ENCODE measurements at regions not wholly inside any gene's neighbourhood (a gene's known extent, or its start where the extent isn't known, plus 50 kb on each side); places are given as distances from the start of the nearest gene placed in this dataset.

- H3K36me3 ChIP-seq (ENCODE audit: control insufficient read depth, low read depth, low read length) = no peaks in the 10 kb centered on the region
- H3K4me3 ChIP-seq (ENCODE audit: low read length) = no peak overlapping the region
- no peak overlapping the region for H3K9ac ChIP-seq (ENCODE audit: low read length)
- H3K27me3 ChIP-seq (ENCODE audit: control insufficient read depth, insufficient read depth, low read length) = no peaks in the 10 kb centered on the region
- H3K4me1 ChIP-seq (ENCODE audit: control insufficient read depth, low read depth, low read length) = no peaks in the 10 kb centered on the region
- H3K27ac ChIP-seq (ENCODE audit: low read length) = no peak overlapping the region
- no peaks in the 10 kb centered on the region for H3K9me3 ChIP-seq (ENCODE audit: control insufficient read depth, low read depth, low read length)
These were observed 102.6 kb upstream of the RBBP8 start for GRCh38 chr18:22830511-22830910.

GRCh38 chr18:22831441-22831904 is 101.7 kb upstream of the RBBP8 start:
- H3K9ac ChIP-seq (ENCODE audit: low read length) = no peak overlapping the region
- H3K9me3 ChIP-seq (ENCODE audit: control insufficient read depth, low read depth, low read length) = no peaks in the 10 kb centered on the region
- H3K4me3 ChIP-seq (ENCODE audit: low read length) = no peak overlapping the region
- H3K27me3 ChIP-seq (ENCODE audit: control insufficient read depth, insufficient read depth, low read length) = no peaks in the 10 kb centered on the region
- H3K36me3 ChIP-seq (ENCODE audit: control insufficient read depth, low read depth, low read length) = no peaks in the 10 kb centered on the region
- H3K4me1 ChIP-seq (ENCODE audit: control insufficient read depth, low read depth, low read length) = no peaks in the 10 kb centered on the region
- H3K27ac ChIP-seq (ENCODE audit: low read length) = no peak overlapping the region

- no peaks in the 10 kb centered on the region for H3K9me3 ChIP-seq (ENCODE audit: control insufficient read depth, low read depth, low read length)
- H3K9ac ChIP-seq (ENCODE audit: low read length) = no peak overlapping the region
- H3K27me3 ChIP-seq (ENCODE audit: control insufficient read depth, insufficient read depth, low read length) = no peaks in the 10 kb centered on the region
- H3K36me3 ChIP-seq (ENCODE audit: control insufficient read depth, low read depth, low read length) = no peaks in the 10 kb centered on the region
- H3K27ac ChIP-seq (ENCODE audit: low read length) = no peak overlapping the region
- H3K4me3 ChIP-seq (ENCODE audit: low read length) = no peak overlapping the region
- peaks cover 12% of the 10 kb centered on the region for H3K4me1 ChIP-seq (ENCODE audit: control insufficient read depth, low read depth, low read length)
These were observed 96.2 kb upstream of the RBBP8 start for GRCh38 chr18:22836932-22837331.

DNA sequence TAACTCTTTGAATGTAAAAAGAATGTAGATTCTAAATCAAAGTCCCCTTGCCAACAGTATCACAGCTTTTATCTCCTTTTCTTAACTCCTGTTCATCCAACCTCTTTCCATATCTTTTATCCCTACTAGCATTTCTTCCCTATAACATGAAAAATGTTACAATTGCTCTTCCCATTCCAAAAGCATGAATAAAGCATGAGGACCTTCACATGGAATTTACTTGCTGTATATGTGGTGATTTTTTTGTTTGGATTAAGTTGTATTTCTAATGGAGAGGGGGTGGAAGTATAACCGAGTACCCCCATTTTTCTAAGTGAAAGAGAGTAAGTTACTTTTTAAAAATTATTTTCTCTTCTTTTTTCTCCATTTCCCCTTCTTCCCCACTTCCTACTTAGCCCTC is 94.9 kb upstream of the RBBP8 start:
- no peaks in the 10 kb centered on the region for H3K27me3 ChIP-seq (ENCODE audit: control insufficient read depth, insufficient read depth, low read length)
- no peak overlapping the region for H3K4me3 ChIP-seq (ENCODE audit: low read length)
- H3K36me3 ChIP-seq (ENCODE audit: control insufficient read depth, low read depth, low read length) = no peaks in the 10 kb centered on the region
- no peaks in the 10 kb centered on the region for H3K9me3 ChIP-seq (ENCODE audit: control insufficient read depth, low read depth, low read length)
- H3K9ac ChIP-seq (ENCODE audit: low read length) = no peak overlapping the region
- peaks cover 12% of the 10 kb centered on the region for H3K4me1 ChIP-seq (ENCODE audit: control insufficient read depth, low read depth, low read length)
- H3K27ac ChIP-seq (ENCODE audit: low read length) = no peak overlapping the region

DNA sequence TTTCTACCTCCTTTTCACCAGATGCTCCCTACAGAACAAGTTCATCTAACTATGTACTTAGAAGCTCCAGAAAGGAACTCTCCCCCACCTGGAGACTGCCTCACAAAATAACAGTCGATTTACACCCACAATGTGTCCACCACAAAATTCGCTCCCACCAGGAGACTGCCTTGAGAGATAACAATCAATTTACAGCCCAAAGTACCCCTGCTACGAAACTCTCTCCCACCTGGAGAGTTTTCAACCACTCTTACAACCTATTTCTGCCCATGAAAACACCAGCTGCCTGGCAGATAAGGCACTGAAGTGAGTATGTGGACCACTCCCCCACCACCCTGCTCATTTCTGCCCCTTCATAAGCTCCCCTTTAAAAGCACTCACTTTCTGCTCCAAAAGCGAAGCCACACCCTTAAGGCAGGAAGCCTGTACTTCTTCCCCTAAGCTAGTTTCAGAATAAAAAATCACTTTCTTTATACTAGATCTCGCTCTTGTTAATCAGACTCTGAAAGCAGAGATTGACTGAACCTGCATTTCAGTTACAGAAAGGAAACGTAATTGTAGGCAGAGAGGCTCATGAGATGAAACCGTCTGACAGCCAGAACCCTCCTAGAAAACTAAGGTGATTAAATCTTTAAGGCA is 94.4 kb upstream of the RBBP8 start:
- Histone ChIP-seq H3K9ac (ENCODE audit: low read length) (no peak overlapping the region), H3K27me3 (ENCODE audit: control insufficient read depth, insufficient read depth, low read length) (no peaks in the 10 kb centered on the region), H3K4me3 (ENCODE audit: low read length) (no peak overlapping the region), H3K36me3 (ENCODE audit: control insufficient read depth, low read depth, low read length) (no peaks in the 10 kb centered on the region), H3K9me3 (ENCODE audit: control insufficient read depth, low read depth, low read length) (no peaks in the 10 kb centered on the region), H3K27ac (ENCODE audit: low read length) (no peak overlapping the region), H3K4me1 (ENCODE audit: control insufficient read depth, low read depth, low read length) (peaks cover 12% of the 10 kb centered on the region)

GRCh38 chr18:22839340-22839821 is 93.7 kb upstream of the RBBP8 start:
- Histone ChIP-seq H3K27ac (ENCODE audit: low read length) (no peak overlapping the region), H3K4me3 (ENCODE audit: low read length) (no peak overlapping the region), H3K9me3 (ENCODE audit: control insufficient read depth, low read depth, low read length) (no peaks in the 10 kb centered on the region), H3K4me1 (ENCODE audit: control insufficient read depth, low read depth, low read length) (peaks cover 12% of the 10 kb centered on the region), H3K9ac (ENCODE audit: low read length) (no peak overlapping the region), H3K27me3 (ENCODE audit: control insufficient read depth, insufficient read depth, low read length) (no peaks in the 10 kb centered on the region), H3K36me3 (ENCODE audit: control insufficient read depth, low read depth, low read length) (no peaks in the 10 kb centered on the region)

- Histone ChIP-seq H3K9me3 (ENCODE audit: control insufficient read depth, low read depth, low read length) (no peaks in the 10 kb centered on the region), H3K27ac (ENCODE audit: low read length) (no peak overlapping the region), H3K4me1 (ENCODE audit: control insufficient read depth, low read depth, low read length) (peaks cover 12% of the 10 kb centered on the region), H3K27me3 (ENCODE audit: control insufficient read depth, insufficient read depth, low read length) (no peaks in the 10 kb centered on the region), H3K9ac (ENCODE audit: low read length) (no peak overlapping the region), H3K36me3 (ENCODE audit: control insufficient read depth, low read depth, low read length) (no peaks in the 10 kb centered on the region), H3K4me3 (ENCODE audit: low read length) (no peak overlapping the region)
These were observed 92.5 kb upstream of the RBBP8 start for GRCh38 chr18:22840606-22841144.

DNA sequence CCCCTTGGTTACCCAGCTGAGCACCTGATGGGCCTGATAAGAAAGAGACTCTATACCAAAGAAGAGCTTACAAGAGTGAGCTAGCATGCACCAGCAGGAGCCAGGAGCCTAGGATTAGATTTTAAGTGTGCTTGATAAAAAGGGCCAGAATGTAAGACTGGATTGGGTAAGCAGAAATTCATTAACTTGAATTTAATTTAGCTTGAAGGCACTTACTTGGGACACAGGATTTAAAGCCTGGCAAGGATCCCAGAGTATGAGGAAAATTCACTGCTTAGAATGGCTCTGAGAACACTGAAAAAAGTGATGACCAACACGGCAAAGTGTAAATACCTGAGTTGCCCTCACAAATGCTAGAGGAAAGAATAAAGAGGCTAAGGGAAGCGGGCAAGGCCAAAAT is 91.3 kb upstream of the RBBP8 start:
- no peak overlapping the region for H3K4me3 ChIP-seq (ENCODE audit: low read length)
- no peaks in the 10 kb centered on the region for H3K9me3 ChIP-seq (ENCODE audit: control insufficient read depth, low read depth, low read length)
- no peak overlapping the region for H3K9ac ChIP-seq (ENCODE audit: low read length)
- no peaks in the 10 kb centered on the region for H3K27me3 ChIP-seq (ENCODE audit: control insufficient read depth, insufficient read depth, low read length)
- no peaks in the 10 kb centered on the region for H3K36me3 ChIP-seq (ENCODE audit: control insufficient read depth, low read depth, low read length)
- peaks cover 12% of the 10 kb centered on the region for H3K4me1 ChIP-seq (ENCODE audit: control insufficient read depth, low read depth, low read length)
- no peak overlapping the region for H3K27ac ChIP-seq (ENCODE audit: low read length)

DNA sequence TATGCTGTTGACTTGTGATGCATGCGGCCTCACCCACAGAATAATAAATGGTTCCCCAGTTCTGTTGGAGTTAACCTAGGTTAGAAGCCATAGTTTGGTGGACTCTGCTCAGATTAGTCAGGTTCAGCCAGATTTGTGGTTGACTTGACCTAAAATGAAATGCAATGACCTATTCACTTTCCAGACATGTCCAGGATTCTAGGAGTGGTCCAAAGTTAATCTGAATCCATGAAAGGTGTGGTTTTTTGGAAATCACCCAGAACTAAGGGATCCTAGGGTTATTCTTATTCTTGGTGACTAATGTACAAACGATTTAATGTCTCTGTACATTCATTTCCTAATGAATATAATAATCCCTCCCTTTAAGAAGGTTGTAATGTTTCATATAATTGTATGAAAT is 88.9 kb upstream of the RBBP8 start:
- no peaks in the 10 kb centered on the region for H3K9me3 ChIP-seq (ENCODE audit: control insufficient read depth, low read depth, low read length)
- peaks cover 16% of the 10 kb centered on the region for H3K4me1 ChIP-seq (ENCODE audit: control insufficient read depth, low read depth, low read length)
- no peak overlapping the region for H3K27ac ChIP-seq (ENCODE audit: low read length)
- no peak overlapping the region for H3K4me3 ChIP-seq (ENCODE audit: low read length)
- no peak overlapping the region for H3K9ac ChIP-seq (ENCODE audit: low read length)
- H3K36me3 ChIP-seq (ENCODE audit: control insufficient read depth, low read depth, low read length) = no peaks in the 10 kb centered on the region
- H3K27me3 ChIP-seq (ENCODE audit: control insufficient read depth, insufficient read depth, low read length) = no peaks in the 10 kb centered on the region

DNA sequence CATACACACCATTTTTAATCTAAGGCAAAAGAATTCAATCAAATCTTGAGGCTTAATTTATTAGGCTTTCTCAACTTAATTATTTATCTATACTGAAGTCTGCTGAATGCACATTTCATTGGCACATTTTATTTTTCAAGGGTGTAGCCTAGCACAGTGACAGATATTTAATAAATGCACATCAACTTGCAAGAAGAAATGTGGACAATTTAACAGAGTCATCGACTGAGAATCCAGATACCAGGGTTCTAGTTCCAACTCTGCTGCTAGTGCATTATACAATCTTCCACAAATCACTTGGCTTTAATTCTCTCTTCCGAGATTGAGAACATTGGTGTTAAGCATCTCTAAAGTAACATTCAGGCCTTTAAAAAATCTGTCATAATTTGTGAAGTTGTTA is 88.5 kb upstream of the RBBP8 start:
- H3K27ac ChIP-seq (ENCODE audit: low read length) = no peak overlapping the region

DNA sequence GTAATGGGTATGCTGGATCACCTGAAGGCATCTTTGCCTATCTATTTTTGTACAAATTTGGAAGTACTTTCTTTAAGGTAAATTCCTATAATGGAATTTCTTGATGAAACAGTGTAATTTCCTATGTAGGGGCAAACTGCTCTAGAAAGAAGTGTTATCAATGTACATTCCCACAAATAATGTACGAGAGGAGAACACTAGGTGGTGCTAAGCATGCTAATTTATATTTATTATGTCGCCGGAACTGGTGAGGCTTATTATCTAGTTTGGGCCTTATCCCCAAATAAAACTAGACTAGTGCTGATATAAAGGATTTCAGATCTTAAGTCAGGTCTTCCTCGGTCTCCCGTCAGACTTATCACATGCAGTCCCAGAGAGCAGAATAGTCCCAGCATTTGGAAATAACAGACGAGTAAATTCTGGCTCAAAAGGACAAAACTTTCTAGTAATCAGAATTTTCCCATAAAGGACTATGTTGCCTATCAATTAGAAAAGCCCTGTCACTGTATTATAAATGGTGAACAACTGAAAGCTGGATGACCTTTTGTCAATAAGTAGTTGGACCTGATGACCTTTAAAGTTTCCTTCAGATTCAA is 86.9 kb upstream of the RBBP8 start:
- Histone ChIP-seq H3K27me3 (ENCODE audit: control insufficient read depth, insufficient read depth, low read length) (no peaks in the 10 kb centered on the region), H3K9ac (ENCODE audit: low read length) (no peak overlapping the region), H3K27ac (ENCODE audit: low read length) (no peak overlapping the region), H3K4me1 (ENCODE audit: control insufficient read depth, low read depth, low read length) (peaks cover 16% of the 10 kb centered on the region), H3K9me3 (ENCODE audit: control insufficient read depth, low read depth, low read length) (no peaks in the 10 kb centered on the region), H3K4me3 (ENCODE audit: low read length) (no peak overlapping the region), H3K36me3 (ENCODE audit: control insufficient read depth, low read depth, low read length) (no peaks in the 10 kb centered on the region)

More for the DNA sequence above, 88.5 kb upstream of the RBBP8 start:
- no peaks in the 10 kb centered on the region for H3K27me3 ChIP-seq (ENCODE audit: control insufficient read depth, insufficient read depth, low read length)
- H3K4me3 ChIP-seq (ENCODE audit: low read length) = no peak overlapping the region
- H3K4me1 ChIP-seq (ENCODE audit: control insufficient read depth, low read depth, low read length) = peaks cover 16% of the 10 kb centered on the region
- H3K9me3 ChIP-seq (ENCODE audit: control insufficient read depth, low read depth, low read length) = no peaks in the 10 kb centered on the region
- no peaks in the 10 kb centered on the region for H3K36me3 ChIP-seq (ENCODE audit: control insufficient read depth, low read depth, low read length)
- H3K9ac ChIP-seq (ENCODE audit: low read length) = no peak overlapping the region

DNA sequence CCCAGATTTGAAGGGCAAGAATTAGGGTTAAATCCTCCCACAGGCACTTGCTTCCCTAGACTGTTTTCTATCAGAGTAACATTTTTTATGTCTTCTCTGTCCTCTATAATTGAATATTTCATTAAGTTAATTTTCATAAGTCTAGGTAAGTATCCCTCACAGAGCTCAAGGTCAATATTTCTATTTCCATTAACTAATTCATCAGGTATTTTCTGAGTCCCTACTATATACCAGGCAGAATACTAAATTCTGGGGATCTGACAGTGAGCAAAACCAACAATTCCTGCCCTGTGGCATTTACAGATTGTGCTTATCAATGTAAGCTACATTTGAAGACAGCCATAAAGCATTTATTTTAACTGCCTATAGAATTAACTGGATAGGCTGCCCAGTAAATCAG is 86.4 kb upstream of the RBBP8 start:
- H3K4me3 ChIP-seq (ENCODE audit: low read length) = no peak overlapping the region
- H3K27ac ChIP-seq (ENCODE audit: low read length) = no peak overlapping the region

More for the DNA sequence above, 86.4 kb upstream of the RBBP8 start:
- Histone ChIP-seq H3K9ac (ENCODE audit: low read length) (no peak overlapping the region), H3K27me3 (ENCODE audit: control insufficient read depth, insufficient read depth, low read length) (no peaks in the 10 kb centered on the region), H3K9me3 (ENCODE audit: control insufficient read depth, low read depth, low read length) (no peaks in the 10 kb centered on the region), H3K4me1 (ENCODE audit: control insufficient read depth, low read depth, low read length) (peaks cover 16% of the 10 kb centered on the region), H3K36me3 (ENCODE audit: control insufficient read depth, low read depth, low read length) (no peaks in the 10 kb centered on the region)
